Activated CD4-positive, alpha-beta T cell treated with anti-CD3 and anti-CD28 coated beads, Interleukin-2, amount 50 U/mL, for 1 hour (primary cell): ENCODE measurements at regions not wholly inside any gene's neighbourhood (a gene's known extent, or its start where the extent isn't known, plus 50 kb on each side); places are given as distances from the start of the nearest gene placed in this dataset.
"Not testable (repeated sequence)": the region's sequence is repeated elsewhere in the genome, so short reads cannot be mapped to it uniquely, and the experiment has no call there.

ENCODE experiments used
- DNase-seq: peaks from one replicate; pipeline ENCODE4 v3.0.0-alpha.2; 2020

DNA sequence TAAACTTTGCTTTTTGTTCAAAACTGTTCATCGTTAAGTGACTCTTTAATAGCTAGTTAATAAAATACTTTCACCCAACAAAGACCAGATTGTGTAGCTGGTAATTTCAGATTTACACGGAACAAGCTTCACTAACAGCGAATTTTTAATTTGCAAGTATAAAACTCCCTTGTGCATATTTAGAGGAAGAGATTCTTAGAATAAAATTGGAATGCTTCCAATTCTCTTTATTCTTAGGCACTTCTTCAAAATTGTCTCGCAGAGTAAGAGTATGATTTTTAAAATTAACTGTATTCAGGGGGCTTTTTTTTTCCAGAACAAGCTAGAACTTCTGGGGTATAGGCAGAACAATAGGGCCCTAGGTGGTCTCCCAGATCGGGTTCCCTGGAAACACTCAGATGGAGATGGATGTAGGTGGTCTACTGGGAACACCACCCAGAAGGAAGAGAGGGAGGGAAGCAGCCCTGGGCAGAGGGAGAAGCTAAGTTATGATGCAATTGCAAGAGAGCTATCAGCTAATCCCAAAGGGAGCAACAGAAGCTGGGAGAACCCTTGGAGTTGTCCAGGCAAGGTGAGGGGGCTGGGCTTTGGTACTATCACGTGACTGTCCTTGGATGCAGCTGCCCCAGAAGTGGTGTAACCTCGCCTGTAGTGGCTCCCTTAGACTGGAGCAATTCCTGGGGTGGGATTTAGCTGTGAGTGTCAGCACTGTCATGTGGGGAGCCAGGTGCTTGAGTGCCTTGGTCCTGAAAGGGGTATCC is 151.7 kb upstream of the ASB18 start:
- DNase-seq: no peak

DNA sequence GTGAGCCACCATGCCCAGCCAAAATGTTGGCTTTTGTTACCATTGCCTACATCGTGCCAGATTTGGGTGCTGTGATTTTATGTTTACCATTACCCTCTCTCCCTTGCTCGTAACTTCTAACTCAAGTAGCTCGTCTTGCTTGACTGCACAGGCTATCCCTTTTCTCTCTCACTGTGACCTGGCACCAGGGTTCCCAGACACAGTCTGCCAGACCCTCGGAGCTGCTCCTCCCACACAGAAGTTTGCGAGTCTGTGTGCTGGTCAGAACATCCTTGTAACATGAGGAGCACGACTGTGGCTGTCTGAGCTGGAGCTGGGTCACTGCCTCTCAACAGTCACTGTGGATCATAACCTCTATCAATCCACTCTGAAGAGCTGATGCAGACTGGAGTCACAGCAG is 152.5 kb upstream of the ACKR3 start:
- no peak for DNase-seq

DNA sequence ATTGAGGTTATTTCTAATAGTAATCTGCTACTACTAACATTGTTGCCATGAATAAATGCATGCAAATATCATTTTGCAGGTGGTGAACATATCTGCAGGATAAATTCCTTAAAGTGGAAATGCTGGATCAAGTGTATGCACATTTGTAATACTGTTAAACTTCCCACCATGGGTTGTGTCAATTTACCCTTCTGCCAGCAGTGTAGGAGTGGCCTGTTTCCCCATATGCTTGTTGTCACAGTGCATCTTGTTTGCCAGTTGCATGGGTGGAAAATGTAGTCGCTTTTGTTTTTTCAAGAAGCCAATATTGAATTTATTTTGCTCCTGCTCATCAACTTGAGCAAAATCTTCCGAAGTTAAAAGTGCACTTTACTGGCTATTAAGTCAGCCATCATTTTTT is 139.0 kb upstream of the ACKR3 start:
- no peak for DNase-seq

DNA sequence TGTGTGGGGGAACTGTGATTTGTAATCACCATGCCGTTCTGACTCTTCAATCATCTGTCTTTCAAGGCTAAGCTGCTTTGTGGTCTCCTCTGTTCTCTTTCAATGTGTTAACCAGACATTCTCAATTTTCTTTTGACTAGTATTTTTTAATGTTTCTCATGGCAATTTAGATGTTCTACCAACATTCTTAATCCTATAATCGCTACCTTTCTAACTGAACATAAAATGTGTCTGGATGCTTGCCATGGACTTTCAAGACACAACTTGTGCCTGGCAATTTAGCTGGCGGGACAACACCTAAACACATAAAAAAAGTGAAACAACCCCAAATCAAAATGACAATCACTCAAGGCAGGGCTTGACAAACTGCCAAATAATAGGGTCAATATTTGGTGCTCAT is 135.0 kb upstream of the ACKR3 start:
- no peak for DNase-seq

DNA sequence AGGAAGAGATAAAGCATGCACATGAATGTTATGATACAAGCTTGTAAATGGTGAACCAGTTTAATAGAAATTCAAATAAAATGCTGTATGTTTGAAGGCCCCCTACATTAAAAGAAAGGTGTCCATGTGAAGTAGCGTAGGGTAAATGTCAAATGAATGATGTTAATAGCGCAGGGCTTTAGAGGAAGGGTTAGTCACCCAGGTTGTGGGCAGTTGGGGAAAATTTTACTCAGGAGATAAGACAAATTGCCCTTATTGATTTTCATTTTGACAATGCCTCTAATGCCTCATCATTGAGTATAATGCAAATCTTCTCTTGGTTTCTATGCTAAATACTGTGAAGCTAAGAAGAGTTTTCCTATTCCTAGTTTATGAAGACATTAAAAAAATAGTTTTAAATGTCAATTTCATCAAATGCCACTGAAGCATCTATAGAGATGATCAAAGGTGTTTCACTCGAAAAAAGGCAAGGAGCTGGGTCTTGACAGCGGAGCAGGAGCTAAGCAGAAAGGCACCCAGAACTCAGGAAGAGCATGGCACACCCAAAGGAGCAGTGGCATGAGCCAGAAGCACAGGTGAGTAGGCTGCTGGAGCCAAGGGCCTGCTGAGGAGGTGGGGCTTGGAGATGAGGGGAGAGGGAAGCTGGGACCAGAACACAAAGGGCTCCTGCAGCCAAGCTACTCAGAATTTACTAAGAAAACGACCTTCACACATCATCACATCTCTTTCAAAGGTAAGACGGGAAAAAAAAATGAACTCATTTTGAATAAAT is 129.3 kb upstream of the ACKR3 start:
- DNase-seq: no peak

DNA sequence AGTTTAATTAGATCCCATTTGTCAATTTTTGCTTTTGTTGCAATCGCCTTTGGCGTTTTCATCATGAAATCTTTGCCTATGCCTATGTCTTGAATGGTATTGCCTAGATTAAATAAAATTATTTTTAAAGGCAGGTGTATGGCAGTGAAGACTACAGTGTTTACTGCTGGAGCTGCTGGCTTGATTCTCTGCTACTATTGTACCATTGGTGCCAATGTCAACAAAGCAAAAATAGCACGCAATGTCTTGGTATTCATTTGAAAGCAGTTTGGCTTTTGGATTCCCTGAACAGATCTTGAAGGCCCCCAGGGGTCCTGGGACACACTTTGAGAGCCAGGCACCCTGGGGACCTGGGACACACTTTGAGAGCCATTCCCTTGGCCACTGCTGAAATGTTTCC is 125.4 kb upstream of the ACKR3 start:
- DNase-seq: no peak

DNA sequence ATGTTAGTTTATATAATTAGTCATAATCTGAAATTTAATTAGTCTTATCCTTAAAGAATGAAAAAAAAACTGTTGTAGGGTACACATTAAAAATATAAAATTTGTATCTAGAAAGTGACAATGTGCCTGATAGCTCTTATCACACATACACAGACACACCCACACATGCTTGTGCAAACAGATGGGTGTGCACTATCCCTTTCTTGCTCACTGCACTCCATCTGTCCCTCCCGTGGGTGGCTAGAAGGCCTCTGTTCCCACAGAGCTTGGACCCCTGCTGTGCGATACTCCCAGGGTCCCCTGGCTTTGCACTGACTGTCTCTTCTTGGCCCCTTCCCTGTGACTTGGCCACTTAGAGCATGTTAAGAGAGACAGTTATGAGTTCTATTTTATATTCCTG is 123.9 kb upstream of the ACKR3 start:
- no peak for DNase-seq

DNA sequence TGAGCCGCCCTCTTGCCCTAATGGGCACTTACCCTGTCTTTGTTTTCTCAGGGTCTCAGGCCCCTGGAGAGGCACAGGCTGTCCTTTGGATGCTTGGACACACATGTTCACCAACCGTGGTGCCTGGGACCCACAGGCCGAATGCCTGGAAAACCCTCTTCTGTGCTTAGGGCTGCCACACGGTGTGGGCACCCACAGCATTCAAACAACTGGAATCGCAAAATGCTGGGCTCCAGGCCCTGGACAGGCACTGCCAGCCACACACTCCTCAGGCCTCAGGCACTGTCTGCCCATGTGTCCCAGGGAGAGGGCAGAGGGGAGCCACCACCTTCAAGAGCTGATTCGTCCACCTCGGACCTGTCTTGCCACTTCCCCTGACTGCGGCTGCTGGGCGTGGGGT is 123.1 kb upstream of the ACKR3 start:
- DNase-seq: no peak

DNA sequence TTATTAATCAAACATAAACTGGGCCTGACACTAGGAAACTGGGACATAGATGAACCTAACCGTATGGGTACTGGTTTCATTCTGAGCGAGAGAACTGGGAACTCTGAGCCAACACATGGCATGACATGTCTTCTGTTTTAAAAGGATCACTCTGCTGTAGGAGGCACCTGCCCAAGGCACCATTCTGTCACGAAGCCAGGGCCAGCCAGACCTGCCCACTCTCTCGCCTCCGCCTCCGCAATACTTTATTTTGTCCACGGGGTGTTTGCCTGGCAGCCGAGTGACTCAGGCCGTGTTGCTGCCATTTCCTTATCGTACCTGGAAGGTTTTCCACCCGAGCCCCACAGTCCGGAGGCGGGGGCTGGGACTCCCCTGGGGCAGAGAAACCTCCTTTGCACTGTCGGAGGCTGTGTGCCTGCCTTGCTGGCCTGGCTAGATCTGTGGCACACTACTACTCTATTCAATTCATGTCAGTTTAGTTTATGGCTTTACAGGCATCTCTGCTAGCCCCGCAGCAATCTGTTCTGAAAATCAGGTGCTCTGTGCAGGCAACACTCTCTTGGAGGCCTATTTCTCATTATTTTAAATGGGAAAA is 120.4 kb upstream of the ACKR3 start:
- no peak for DNase-seq

DNA sequence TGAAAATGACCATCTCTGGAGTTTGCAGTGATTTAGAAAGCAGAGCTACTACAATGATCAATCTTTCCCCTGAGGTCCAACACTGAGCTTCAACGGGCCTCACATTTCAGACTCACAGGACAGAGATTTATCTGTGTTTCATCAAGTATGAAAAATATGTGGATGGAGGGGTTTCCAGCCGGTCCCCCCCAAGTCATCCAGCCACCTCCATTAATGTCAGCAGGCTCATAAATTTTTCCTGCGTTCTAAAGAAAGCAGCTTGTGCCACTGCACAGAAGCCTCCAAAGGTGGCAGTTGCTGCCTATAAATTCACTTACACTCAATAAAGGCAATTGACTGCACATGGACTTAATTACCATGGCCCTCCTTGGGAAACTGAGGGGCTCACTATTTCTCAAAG is 117.4 kb upstream of the ACKR3 start:
- no peak for DNase-seq

DNA sequence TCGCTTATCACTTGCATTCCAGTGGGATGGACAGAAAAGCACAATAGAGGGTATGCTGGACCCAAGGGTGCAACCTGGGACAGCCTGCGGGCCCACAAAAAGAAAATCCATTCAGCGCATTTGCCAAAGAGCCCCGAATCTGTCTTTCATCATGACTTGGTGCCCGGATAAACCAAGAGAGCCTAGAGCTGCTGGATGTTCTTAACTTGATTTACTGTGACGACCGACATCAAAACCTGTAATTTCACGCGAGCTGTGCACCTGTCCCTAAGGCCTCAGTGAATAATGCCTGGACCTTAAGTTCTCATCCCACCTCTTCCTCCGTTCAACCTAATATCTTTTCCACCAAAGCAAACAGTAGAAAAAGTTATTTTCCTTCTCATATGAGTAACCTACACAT is 115.5 kb upstream of the ACKR3 start:
- no peak for DNase-seq

DNA sequence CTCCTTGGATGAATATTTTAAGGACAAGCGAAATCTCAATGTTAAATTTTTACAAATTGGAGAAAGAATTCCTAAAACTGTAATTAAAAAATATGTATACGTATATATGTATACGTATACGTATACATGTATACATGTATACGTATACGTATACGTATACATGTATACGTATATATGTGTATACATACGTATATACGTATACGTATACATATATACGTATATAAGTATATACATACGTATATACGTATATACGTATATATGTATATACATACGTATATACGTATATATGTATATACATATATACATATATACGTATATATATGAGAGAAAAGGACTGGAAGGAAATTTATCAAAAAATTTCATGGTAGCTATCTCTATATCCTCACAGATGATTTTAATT is 110.2 kb upstream of the ACKR3 start:
- no peak for DNase-seq

DNA sequence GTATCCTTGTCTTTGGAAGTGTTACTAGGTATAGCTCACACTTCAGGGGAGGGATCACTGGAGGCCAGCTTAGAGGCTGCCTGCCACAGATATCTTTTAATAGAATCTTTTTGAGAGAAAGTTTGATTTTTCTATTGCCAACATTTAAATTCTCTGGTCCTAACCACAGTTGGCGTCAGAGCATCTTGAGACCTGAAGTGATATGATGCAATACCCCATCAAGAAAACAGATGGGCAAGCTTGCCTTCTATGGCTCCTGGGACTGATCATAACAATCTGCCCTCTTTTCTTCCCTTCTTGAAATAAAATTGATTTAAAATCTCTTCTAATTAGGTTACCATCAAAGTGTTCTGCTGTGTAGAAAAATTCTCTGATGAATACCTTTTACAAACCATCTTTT is 105.5 kb upstream of the ACKR3 start:
- DNase-seq: no peak

DNA sequence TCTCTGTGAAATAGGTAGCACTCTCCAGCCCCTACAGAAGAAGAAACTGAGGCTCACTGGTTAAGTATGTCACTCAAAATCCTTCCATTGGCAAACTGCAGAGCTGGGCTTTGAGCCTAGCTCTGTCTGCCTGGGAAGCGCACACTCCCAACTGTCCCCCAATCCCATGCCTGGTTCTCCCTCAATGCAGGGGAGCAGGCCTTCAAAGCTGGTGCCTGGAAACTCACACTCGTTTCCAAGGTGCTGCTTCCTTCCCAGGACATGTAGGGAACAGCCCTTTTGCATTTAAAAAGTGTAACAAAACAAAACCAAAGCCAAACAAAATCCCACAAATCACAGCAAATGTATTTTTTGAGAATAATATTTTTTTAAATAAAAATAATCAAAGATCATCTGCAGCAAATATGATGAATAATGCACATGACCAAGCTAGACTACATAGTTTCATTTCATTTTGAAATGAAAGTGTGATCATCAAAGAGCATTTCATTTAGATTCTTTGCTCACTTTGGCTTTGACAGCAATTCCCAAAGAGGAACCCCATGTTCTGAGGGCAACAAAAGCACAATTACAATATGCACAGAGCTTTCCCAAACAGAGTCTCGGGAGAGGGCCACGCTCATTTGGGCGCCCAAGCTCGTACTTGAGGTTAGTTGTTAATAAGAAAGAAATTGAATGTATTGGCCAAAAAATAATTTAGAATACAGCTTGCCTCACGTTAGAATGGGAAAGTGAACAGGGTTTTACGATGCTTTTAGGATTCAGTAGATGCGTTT is 96.7 kb upstream of the ACKR3 start:
- DNase-seq: no peak

DNA sequence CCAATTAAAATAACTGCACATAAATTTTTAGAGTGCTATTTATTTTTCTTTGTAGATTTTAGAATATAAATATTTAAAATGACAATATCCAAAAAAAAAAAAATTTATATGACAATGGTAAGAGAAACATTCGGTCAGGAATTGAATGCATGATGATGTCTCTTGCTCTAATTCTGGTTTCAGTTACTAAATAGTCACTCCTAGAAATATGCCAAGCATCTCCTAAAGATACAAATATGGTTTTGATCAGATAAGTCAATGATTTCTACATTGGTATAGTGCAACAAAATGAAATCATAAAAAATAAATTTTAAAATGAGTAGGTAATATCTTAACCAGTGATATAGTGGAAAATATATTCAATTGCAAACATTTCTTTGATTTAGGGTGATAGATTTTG is 95.9 kb upstream of the ACKR3 start:
- DNase-seq: no peak

DNA sequence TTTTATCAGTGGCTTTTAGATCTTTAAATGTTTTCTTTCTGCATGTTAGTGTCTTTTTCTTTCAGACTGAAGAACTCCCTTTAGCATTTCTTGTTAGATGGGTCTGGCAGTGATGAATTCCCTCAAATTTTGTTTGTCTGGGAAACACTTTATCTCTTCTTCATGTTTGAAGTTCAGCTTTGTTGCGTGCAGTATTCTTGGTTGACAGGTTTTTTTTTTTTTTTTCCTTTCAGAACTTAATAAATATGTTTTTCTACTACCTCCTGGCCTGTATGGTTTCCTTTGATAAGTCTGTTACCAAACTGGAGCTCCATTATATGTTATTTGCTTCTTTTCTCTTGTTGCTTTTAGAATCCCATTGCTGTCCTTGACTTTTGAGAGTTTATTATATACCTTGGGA is 89.8 kb upstream of the ACKR3 start:
- DNase-seq: no peak

DNA sequence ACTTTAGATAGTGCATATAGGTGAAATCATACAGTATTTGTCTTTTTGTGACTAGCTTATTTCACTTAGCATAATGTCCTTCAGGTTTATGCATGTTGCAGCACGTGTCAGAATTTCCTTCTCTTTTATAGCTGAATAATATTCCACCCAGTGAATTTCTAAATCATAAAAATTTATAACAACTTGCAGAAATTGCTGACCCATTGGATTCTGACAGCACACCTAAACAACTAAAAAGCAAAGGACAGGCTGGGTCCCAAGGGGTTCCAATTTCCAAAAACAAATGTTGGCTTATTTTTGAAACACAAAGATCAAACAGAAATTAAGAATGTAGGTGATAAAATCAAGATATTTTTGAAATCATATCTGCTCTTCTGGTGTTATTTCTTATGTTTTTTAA is 86.5 kb upstream of the ACKR3 start:
- no peak for DNase-seq

DNA sequence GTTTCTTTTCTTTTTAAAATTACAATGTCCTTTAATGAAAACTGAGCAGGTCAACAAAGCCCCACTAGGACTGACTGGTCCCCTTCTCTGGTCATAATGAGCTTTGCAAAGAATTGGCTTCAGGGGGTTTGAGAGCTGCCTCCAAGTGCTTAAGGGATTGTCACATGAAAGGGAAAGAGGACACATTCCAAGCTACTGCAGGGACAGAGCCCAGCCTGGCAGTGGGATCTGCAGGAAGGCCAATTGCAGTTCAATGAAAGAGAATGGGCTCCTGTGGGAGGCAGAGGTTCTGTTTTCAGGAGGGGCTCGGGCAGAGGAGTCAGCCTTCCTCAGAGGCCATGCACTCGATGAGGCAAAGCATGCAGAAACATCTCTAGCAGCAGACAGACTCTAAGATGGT is 84.1 kb upstream of the ACKR3 start:
- DNase-seq: no peak

DNA sequence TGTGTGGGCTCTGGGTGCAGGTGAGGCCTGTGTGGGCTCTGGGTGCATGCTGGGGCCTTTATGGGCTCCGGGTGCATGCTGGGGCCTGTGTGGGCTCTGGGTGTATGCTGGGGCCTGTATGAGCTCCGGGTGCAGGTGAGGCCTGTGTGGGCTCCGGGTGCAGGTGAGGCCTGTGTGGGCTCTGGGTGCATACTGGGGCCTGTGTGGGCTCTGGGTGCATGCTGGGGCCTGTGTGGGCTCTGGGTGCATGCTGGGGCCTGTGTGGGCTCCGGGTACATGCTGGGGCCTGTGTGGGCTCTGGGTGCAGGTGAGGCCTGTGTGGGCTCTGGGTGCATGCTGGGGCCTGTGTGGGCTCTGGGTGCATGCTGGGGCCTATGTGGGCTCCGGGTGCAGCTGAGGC is 80.5 kb upstream of the ACKR3 start:
- DNase-seq: not testable (repeated sequence)

DNA sequence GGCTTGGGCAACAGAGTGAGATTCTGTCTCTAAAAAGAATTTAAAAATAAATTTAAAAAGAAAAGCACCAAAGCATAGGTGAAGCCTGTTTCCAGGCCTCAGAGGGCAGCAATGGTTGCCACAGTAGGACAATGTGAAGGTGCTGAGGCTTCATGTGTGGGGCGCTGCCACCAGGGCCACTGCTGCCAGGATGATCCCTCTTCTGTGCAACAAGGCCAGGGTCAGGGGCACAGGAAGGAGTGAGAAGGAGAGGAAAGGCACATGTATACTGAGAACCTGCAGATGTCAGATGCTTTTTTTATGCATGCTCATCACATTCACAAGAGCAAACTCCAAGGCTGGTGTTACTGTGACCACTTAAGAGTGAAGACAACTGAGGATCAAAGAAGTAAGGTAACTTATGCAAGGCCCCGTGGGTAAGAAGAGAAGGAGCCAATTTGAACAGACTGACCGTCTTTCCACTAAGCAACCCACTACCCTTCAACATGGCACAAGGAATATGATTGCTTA is 79.7 kb upstream of the ACKR3 start:
- DNase-seq: no peak

DNA sequence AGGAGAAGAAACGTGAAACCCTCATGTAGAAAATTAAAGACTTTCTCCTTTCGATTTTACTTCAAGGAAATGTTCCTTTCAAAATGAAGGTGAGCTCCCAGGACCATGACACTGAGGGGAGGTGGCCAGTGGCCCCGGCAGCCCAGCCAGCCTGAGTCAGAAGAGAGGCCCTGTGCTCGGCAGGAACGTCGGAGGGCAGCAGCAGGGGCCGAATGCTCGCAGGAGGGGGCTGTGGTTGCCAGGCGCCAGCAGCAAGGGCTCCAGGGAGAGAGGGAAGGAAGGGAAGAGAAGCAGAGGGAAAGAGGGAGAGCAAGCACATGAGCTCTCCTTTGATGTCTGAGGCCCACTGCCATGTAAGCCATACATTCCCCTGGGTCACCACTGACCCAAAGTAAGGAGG is 73.3 kb upstream of the ACKR3 start:
- DNase-seq: no peak

DNA sequence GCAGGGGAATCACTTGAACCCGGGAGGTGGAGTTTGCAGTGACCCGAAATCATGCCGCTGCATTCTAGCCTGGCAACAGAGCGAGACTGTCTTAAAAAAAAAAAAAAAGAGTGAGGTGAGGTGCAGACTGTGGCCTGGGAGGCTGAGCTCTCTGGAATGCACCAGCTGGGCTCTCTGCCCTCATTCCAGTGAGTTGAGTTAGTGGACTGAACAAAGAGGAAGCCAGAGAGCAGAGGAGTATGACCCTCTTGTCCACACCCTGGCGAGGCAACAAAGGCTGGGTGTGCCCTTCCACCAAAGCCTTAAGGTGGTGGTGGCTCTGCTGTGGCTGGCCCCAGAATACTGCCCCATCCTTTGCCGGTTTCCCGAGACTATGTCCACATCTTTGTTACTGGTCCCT is 71.3 kb upstream of the ACKR3 start:
- DNase-seq: no peak
